B cell (primary cell): ENCODE measurements at regions not wholly inside any gene's neighbourhood (a gene's known extent, or its start where the extent isn't known, plus 50 kb on each side); places are given as distances from the start of the nearest gene placed in this dataset.

ENCODE experiments used
- ATAC-seq: fragments of 200-7000 bp; cut with Tn5 transposase; one replicate; pipeline ENCODE4 v1.10.0; 2021; ENCODE audit warnings: low read depth, mild to moderate bottlenecking, moderate number of reproducible peaks, moderate library complexity
- CTCF ChIA-PET: fragments of 350-600 bp; sonication (Branson Sonifier 250); formaldehyde crosslinking; loops from one replicate; lab custom pipeline; 2021; ENCODE audit warnings: antibody characterized with exemption, inconsistent platforms; lab: Charles Lee
- POLR2A ChIA-PET: fragments of 350-600 bp; sonication (Branson Sonifier 250); formaldehyde crosslinking; loops from one replicate; lab custom pipeline; 2021; ENCODE audit warnings: antibody characterized with exemption; lab: Charles Lee
- DNase-seq: peaks from one replicate; pipeline ENCODE4 v3.0.0; 2013
- H2AFZ ChIP-seq: 2 replicates; pipeline ENCODE4 v1.6.1; 2012; ENCODE audit warnings: mild to moderate bottlenecking, low read depth, low read length; ENCODE audit not compliant: insufficient read depth, poor library complexity, severe bottlenecking
- H3K27ac ChIP-seq, 2 donors: 1 replicate in 1 of 2; 2 replicates in 1 of 2; pipeline ENCODE4 v1.5.1; 2012 to 2013; ENCODE audit warnings: low read length in 2 of 2, mild to moderate bottlenecking in 2 of 2, moderate library complexity in 1 of 2
- H3K27me3 ChIP-seq, 4 experiments: fragments of 200-600 bp in 1 of 4; sonication (generic) in 1 of 4; replicated peaks in 1 of 4; 1 replicate in 2 of 4; 2 replicates in 2 of 4; pipeline versions ENCODE4 v1.6.1 to v1.7.0; 2013 to 2016; ENCODE audit warnings: low read length in 3 of 4, mild to moderate bottlenecking in 2 of 4, mixed read lengths in 1 of 4, moderate library complexity in 1 of 4; ENCODE audit not compliant: insufficient read depth in 4 of 4, control insufficient read depth in 3 of 4; ENCODE audit errors: control extremely low read depth in 1 of 4
- H3K36me3 ChIP-seq, 2 experiments: replicated peaks in 1 of 2; 1 replicate in 1 of 2; 2 replicates in 1 of 2; pipeline versions ENCODE4 v1.6.1 to v1.7.1; 2013; ENCODE audit warnings: low read length in 1 of 2; ENCODE audit not compliant: insufficient read depth in 2 of 2, control insufficient read depth in 1 of 2; ENCODE audit errors: control extremely low read depth in 1 of 2, extremely low read depth in 1 of 2
- H3K4me1 ChIP-seq, 2 donors: fragments of 200-600 bp in 1 of 2; sonication (generic) in 1 of 2; 1 replicate in 1 of 2; 2 replicates in 1 of 2; pipeline versions ENCODE4 v1.5.1 to v1.6.1; 2013 to 2017; ENCODE audit warnings: low read length in 2 of 2; ENCODE audit not compliant: control insufficient read depth in 2 of 2, insufficient read depth in 2 of 2
- H3K4me2 ChIP-seq: replicated peaks from 2 replicates; pipeline ENCODE3; 2012; ENCODE audit warnings: mild to moderate bottlenecking, low read depth, low read length; ENCODE audit not compliant: poor library complexity, severe bottlenecking
- H3K4me3 ChIP-seq, 5 experiments: fragments of 200-600 bp in 1 of 5; sonication (generic) in 1 of 5; 1 replicate in 3 of 5; 2 replicates in 2 of 5; pipeline versions ENCODE4 v1.5.1 to v1.7.0; 2011 to 2016; ENCODE audit warnings: low read length in 4 of 5, mild to moderate bottlenecking in 4 of 5, low read depth in 2 of 5, control low read depth in 1 of 5, moderate library complexity in 1 of 5; ENCODE audit not compliant: insufficient read depth in 1 of 5; ENCODE audit errors: control extremely low read depth in 1 of 5, extremely low read depth in 1 of 5
- H3K79me2 ChIP-seq: fragments of 200-600 bp; sonication (generic); one replicate; pipeline ENCODE4 v1.6.0; 2016; ENCODE audit warnings: low read length; ENCODE audit not compliant: control insufficient read depth, insufficient read depth
- H3K9ac ChIP-seq: fragments of 200-600 bp; sonication (generic); 2 replicates; pipeline ENCODE4 v1.6.1; 2017; ENCODE audit warnings: mild to moderate bottlenecking, low read length, moderate library complexity
- H3K9me3 ChIP-seq, 3 donors: one replicate each; pipeline versions ENCODE4 v1.6.1 to v1.7.1; 2013; ENCODE audit warnings: low read length in 2 of 3; ENCODE audit not compliant: control insufficient read depth in 2 of 3, insufficient read depth in 1 of 3; ENCODE audit errors: control extremely low read depth in 1 of 3
- H4K20me1 ChIP-seq: 2 replicates; pipeline ENCODE4 v1.6.0; 2012; ENCODE audit warnings: mild to moderate bottlenecking, low read length; ENCODE audit not compliant: insufficient read depth, control insufficient read depth, poor library complexity, severe bottlenecking
- H3K27ac Mint-ChIP-seq: one replicate; pipeline ENCODE4 v1.8.0; 2021; ENCODE audit warnings: mixed read lengths
- H3K27me3 Mint-ChIP-seq: one replicate; pipeline ENCODE4 v1.8.0; 2021; ENCODE audit warnings: mixed read lengths
- H3K4me1 Mint-ChIP-seq: one replicate; pipeline ENCODE4 v1.8.0; 2021; ENCODE audit warnings: mixed read lengths
- H3K4me3 Mint-ChIP-seq: one replicate; pipeline ENCODE4 v1.8.0; 2021; ENCODE audit warnings: mixed read lengths
- H3K9me3 Mint-ChIP-seq: one replicate; pipeline ENCODE4 v1.8.0; 2022; ENCODE audit warnings: mixed read lengths; ENCODE audit not compliant: insufficient read depth
- EZH2 ChIP-seq: IDR thresholded peaks from 2 replicates; pipeline ENCODE4 v1.6.1; 2012; ENCODE audit warnings: borderline replicate concordance, low read depth, mild to moderate bottlenecking, moderate library complexity, low read length; ENCODE audit not compliant: insufficient read depth, poor library complexity, severe bottlenecking
- WGBS: methylation state at CpG from one replicate; pipeline ENCODE4 v1.1.5; 2013; ENCODE audit warnings: missing lambda C conversion rate; ENCODE audit not compliant: insufficient coverage; 5-methylcytosine and 5-hydroxymethylcytosine counted together
- intact Hi-C: fragments of 100-400 bp; cut with micrococcal nuclease; formaldehyde crosslinking; loops from one replicate; pipeline ENCODE4 v1.10.0; 2022
- TF ChIP-seq, protein P1 (sequence below): fragments of 200-600 bp; IDR thresholded peaks from one replicate; pipeline ENCODE4 v1.8.0; 2022; ENCODE audit warnings: antibody characterized with exemption, mild to moderate bottlenecking

DNA sequence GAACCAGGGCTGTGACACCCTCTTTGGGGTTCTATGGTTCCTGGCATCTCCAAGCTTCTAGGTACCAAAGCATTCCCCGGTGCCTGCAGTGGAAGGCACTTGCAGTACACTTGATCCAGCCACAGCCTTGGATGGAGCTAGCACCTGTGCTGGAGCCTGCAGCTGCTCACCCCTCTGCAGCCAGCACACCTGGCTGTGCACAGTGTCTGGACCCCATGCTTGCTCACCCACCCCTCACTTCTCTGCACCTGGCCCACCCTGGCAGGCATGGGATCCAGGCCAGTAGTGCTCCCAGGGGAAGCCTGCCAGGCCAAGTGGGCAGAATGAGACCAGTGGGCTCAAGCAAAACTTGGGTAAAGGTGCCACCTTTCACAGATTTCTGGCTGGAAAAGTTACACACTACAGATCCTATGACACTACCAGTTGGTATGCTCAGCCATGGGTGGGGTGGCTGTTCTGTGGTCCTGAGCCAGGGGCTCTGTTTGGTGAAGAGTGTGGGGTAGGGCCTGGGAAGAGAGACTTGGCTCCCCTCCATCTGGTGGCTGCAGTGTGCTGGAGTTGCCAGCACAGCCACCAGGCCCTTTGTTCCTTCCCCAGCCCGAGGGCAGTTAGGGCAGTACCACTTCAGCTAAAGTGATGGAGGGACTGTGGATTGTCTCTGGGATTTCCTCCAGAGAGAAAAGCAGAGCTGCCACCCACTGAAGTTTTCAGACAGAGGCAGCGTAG is 157.8 kb upstream of the LRRC7 start:
- Histone ChIP-seq H3K4me2 (no peak overlapping the region), H3K27me3 (no peaks in the 10 kb centered on the region), H3K27ac (no peak overlapping the region), H3K9ac (no peak overlapping the region), H3K79me2 (no peaks in the 10 kb centered on the region), H3K9me3 (peaks cover 0 to 13% (median 0%) of the 10 kb centered on the region in 3 donors), H3K36me3 (no peaks in the 10 kb centered on the region), H3K4me3 (no peak overlapping the region), H4K20me1 (no peaks in the 10 kb centered on the region), H2AFZ (no peak overlapping the region), H3K4me1 (no peaks in the 10 kb centered on the region)
- DNase-seq (no peak), ATAC-seq (no peak)
- H3K27me3 Mint-ChIP-seq, result no peaks in the 10 kb centered on the region
- intact Hi-C loops, result no loop called here
- H3K27ac Mint-ChIP-seq, result no peak overlapping the region
- ChIA-PET POLR2A (no interaction called here), CTCF (no interaction called here)
- H3K4me1 Mint-ChIP-seq, result no peaks in the 10 kb centered on the region
- H3K4me3 Mint-ChIP-seq, result no peak overlapping the region
- WGBS, result 75% methylated on average over 3 of the region's 3 CpGs
- no peak for TF ChIP-seq EZH2
- TF ChIP-seq, protein P1, sequence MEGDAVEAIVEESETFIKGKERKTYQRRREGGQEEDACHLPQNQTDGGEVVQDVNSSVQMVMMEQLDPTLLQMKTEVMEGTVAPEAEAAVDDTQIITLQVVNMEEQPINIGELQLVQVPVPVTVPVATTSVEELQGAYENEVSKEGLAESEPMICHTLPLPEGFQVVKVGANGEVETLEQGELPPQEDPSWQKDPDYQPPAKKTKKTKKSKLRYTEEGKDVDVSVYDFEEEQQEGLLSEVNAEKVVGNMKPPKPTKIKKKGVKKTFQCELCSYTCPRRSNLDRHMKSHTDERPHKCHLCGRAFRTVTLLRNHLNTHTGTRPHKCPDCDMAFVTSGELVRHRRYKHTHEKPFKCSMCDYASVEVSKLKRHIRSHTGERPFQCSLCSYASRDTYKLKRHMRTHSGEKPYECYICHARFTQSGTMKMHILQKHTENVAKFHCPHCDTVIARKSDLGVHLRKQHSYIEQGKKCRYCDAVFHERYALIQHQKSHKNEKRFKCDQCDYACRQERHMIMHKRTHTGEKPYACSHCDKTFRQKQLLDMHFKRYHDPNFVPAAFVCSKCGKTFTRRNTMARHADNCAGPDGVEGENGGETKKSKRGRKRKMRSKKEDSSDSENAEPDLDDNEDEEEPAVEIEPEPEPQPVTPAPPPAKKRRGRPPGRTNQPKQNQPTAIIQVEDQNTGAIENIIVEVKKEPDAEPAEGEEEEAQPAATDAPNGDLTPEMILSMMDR, result no peak
- H3K9me3 Mint-ChIP-seq, result peaks cover 4% of the 10 kb centered on the region

DNA sequence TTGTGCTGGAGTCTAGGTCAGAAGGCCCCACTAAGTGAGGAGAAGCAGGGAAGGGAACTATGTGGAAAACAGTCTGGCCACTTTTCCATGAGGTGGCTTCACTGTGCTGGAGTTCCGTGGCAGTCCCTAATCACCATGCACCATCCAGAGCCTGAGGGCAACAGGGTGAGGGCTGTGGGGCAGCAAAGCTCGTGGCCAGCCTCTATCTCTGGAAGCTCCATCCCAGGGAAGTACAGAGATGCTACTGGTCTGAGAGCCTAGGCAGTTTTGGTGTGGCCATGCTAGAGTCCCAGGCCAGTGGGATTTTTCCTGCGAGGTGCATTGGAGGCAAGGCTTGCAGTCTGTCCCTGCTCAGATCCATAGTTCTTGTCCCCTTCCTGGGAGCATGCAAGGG is 157.3 kb upstream of the LRRC7 start:
- Histone ChIP-seq H4K20me1 (no peaks in the 10 kb centered on the region), H2AFZ (no peak overlapping the region), H3K79me2 (no peaks in the 10 kb centered on the region), H3K9me3 (peaks cover 0 to 13% (median 0%) of the 10 kb centered on the region in 3 donors), H3K4me2 (no peak overlapping the region), H3K9ac (no peak overlapping the region), H3K27ac (no peak overlapping the region), H3K36me3 (no peaks in the 10 kb centered on the region), H3K27me3 (no peaks in the 10 kb centered on the region), H3K4me1 (no peaks in the 10 kb centered on the region), H3K4me3 (no peak overlapping the region)
- H3K9me3 Mint-ChIP-seq, result peaks cover 4% of the 10 kb centered on the region
- ATAC-seq (no peak), DNase-seq (no peak)
- H3K4me1 Mint-ChIP-seq, result no peaks in the 10 kb centered on the region
- TF ChIP-seq, protein P1, result no peak
- no peak for TF ChIP-seq EZH2
- POLR2A ChIA-PET, result no interaction called here
- no peak overlapping the region for H3K27ac Mint-ChIP-seq
- 60% methylated on average over 2 of the region's 3 CpGs for WGBS
- H3K4me3 Mint-ChIP-seq, result no peak overlapping the region
- no peaks in the 10 kb centered on the region for H3K27me3 Mint-ChIP-seq
- intact Hi-C loops, result no loop called here
- CTCF ChIA-PET, result no interaction called here
